Fibroblast of skin of left biceps (primary cell): ENCODE measurements at regions not wholly inside any gene's neighbourhood (a gene's known extent, or its start where the extent isn't known, plus 50 kb on each side); places are given as distances from the start of the nearest gene placed in this dataset.
"Not testable (repeated sequence)": the region's sequence is repeated elsewhere in the genome, so short reads cannot be mapped to it uniquely, and the experiment has no call there.

Experiments used
- DNase-seq, 2 experiments: peaks; one replicate each; pipeline ENCODE4 v3.0.0-alpha.2; 2013; ENCODE audit warnings: low read depth in 2 of 2

DNA sequence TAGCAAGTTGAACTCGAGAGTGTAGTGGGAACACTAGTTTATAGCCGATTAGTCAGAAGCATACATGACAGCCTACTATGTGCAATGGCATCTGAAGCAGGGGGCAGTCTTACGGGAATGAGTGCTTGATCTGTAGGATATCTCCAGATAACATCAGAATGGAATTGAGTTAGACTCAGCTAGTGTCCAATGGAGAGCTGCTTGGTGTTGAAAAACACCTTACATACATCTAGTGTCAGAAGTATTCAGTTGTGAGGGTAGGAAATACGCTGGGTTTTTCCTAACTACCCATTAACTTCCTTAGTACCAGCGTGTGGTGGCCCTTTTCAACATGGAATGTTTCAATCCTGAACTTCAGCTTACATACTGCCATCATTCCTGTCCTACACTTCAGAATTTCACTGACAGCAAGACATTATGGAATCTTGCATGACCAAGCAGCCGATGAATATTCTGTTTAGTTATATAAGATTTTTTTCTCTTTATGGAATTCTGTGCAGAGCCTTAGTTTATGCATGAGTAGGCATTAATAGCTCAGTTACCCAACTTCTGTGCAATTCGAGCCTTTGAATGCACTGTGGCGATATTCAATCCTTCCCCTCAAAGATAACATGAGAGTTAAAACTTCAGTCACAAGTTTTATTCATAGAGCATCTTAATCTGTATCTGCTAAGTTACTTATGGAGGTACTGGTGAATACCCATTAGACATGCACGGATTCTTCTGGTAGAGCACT is 218.6 kb upstream of the MOCS1 start:
- DNase-seq, result no peak

DNA sequence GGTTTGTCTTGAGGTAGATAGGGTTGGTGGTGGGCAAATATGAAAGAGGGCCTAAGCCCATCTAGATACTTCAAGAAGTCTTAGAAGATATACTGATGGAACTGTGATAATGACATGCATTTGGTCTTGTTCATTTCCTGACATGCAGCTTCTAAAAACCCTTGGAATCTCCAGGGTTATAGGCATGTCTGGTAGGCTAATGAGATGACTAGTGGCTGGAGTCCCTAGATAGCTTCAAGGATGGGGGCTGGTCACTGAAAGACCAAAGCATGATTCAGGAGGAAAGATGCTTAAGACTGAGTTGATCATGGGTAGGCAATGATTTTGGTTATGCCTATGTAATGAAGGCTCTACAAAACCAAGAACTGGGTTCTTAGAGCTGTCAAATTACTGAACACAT is 217.9 kb upstream of the MOCS1 start:
- DNase-seq, result no peak

DNA sequence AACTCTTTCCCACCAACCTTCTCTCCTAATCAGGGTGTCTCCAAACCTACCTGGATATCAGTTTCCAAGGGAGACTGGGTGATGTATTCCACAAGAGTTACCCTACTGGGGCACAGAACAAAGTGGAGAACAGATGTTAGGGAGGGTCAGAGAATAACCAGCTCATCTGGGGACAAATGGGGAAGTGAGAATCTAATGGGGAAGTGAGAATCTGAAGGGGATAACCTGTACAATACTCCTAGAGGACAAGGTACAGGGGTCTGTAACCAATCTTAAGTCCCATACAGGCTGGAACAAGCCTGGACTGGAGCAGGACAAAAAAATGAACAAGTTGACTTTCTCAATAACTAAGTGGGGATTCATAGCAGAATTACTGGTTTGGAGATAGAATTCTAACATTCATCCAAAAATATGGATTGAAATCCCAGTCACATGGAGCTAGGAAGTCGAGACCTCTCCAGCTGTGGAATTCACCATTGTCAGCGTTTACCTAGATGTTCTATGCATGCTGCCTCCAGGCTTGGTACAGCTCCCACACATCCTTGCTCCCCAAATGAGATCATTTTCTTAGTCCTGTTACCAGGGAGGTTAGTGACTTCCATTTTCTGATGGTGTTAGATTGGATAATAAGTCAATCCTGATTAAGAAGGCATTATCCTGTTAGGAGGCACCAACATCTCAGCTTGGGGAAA is 214.8 kb upstream of the MOCS1 start:
- DNase-seq, result no peak

DNA sequence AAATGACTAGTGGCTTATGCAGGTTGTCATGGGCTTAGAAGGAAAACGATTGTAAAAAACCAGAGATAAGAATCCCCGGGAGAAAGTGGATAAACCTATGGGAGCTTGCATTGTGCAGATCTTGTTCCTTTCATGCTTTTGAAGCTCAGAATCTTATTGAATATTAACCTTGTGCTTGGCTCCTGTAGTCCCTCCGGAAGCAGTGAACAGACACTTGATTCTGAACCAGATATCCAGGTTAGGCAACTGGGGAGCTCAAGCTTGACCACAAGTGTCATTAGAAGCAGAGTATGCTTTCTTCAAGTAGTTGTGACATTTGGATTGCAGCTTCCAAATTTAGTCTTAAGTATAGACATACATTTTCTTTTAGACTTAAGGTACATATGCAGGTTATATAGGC is 212.6 kb upstream of the MOCS1 start:
- DNase-seq, result no peak

DNA sequence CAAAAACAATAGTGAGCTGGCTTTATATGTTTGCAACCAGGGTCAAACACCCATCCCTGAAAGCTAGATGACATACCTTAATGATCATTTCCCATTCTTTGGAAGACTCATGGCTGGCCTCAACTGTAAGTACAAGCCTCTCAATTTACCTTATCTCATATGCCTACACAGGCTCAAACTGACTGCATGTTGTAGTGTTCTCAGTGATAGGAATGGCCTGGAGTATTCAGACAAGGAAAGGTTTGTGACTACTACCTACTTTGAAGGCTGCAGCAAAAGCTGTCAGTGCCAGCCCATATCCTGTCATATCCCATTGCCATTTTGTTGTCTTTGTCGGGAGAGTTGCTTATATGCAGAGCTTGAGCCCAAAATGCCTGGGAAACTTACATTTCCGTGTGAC is 205.2 kb upstream of the MOCS1 start:
- no peak for DNase-seq

DNA sequence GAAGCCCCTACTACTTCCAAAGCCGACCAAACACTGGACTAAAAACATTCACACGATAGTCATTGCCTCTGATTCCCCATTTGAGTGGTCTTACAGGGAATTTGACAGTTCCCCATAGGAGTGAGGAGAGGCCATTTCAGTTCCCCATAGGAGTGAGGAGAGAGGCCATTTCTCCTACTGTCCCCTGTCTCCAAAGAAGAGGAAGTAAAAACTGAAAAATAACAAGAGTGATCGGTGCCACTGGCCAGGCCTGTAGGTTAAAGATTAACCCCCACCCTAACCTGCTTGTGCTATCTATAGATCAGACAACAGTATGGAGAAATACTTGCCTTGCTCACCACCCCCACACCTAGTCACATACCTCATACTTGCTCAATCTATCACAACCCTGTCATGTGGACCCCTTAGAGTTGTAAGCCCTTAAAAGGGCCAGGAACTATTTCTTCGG is 204.0 kb upstream of the MOCS1 start:
- no peak for DNase-seq

DNA sequence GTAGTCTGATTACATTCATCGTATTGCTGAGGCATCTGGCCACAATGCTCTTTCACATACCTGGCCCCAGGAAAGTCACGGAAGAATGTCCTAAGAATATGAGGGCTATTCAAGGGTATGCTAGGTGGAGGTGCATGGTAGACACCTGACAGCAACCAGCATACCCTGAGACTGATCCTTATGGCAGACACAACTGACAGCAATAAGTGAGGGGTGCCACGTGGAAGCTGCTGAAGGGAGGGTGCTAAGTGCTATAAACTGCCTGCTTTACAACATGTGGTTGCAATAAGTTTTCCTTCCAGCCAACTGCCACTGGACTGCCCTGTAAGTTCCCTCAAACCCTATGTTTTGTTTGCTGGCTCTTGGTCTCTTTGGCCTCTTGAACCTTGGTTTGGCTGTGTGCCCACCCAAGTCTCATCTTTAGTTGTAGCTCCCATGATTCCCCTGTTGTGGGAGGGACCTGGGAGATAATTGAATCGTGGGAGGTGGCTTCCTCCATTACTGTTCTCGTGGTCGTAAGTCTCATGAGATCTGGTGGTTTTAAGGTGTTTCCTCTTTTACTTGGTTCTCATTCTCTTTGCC is 201.3 kb upstream of the MOCS1 start:
- no peak for DNase-seq

DNA sequence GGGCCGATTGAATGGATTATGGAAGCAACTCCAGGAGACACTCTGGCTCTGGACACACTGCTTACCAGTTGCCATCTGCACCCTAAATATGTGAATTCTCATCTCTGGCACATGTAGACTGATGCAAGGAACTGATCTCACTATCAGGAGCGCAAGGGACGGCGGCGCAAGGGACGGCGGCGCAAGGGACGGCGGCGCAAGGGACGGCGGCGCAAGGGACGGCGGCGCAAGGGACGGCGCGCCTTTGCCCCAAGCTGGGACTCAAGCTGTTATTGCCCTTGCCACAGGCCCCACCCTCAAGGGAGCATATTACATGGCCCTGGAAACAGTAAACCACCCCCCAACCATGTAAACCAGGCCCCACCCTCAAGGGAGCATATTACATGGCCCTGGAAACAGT is 199.7 kb upstream of the MOCS1 start:
- DNase-seq, result not testable (repeated sequence)

DNA sequence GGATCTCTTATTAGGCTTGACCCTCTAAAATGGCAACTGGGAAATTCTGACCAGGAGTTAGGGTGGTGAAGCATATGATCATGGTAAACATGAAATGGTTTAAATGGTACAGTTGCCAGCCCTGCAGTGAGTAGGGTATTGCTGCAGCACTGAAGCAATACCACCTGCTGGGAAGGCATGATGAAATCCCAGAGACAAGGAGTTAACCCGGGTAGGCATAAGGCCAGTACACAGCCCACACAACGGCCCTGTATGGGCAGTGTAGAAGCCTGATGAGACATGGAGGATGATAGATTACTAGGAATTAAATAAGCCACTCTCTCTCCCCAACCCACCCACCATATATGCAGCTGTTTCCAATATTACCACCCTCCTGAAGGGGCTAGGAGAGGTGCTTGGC is 197.4 kb upstream of the MOCS1 start:
- no peak for DNase-seq

DNA sequence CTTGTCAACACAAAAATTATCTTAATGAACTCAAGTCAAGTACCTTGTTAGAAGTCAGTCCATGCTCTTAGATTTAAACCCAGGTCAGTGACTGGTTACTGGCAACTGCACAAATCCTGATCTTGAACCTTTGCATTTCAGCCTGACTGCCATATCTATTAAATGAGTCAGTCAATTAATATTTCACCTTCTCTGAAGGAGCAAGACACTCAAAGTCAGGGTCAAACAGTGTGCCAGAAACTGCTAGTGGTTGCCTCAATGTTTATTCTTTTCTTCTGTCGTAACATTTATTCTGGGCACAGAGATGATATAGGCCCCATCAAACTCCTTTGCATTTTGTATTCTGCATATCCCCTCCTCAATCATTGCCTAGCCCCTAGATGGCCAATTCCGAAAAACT is 193.9 kb upstream of the MOCS1 start:
- no peak for DNase-seq

DNA sequence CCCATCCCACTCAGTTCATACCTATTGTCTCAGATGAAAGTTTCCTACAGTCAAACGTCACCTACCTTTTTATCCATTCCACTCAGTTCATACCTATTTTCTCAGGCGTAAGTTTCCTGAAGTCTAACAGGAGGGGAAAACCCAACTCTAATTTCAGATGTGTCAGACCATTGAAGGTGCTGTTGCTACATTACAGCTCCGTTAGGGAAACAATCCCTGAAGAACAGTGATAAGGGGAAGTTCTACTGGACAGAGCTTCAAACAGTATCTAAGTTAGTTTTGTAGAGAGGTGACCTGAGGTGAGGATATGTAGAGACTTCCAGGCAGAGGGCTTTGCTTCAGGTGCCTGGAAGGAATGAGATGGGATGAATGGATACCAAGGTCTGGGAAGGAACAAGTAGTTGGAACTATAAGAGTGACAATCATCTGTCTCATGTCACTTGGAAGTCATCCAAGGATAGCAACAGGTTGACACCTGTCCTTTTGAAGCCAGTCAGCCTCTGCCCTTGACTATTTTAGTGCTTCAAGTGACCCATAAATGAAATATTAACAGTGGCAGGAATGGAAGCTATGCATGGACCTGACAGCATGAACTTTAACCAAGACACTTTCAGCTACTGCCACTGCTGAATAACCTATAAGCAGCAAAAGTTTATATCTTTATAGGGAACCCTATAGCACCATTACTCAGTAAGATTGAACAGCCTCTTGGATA is 191.6 kb upstream of the MOCS1 start:
- DNase-seq, result no peak

DNA sequence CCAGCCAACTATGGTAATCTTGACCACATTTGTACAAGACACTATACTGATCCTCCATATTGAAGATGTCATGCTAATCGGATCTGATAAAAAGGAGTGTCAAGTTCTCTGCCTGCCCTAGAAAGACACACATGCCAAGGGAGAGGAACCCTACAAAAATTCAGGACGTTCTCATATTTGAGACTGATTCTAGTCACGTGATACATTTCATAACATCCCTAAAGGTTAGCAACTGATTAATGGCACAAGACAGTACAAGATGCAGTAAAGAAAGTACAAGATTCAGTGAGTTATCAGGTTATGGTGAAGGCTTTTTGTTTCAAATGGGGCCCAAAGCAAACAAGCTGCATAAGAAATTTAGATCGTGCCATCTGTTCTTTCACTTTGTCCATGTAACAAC is 190.7 kb upstream of the MOCS1 start:
- no peak for DNase-seq

DNA sequence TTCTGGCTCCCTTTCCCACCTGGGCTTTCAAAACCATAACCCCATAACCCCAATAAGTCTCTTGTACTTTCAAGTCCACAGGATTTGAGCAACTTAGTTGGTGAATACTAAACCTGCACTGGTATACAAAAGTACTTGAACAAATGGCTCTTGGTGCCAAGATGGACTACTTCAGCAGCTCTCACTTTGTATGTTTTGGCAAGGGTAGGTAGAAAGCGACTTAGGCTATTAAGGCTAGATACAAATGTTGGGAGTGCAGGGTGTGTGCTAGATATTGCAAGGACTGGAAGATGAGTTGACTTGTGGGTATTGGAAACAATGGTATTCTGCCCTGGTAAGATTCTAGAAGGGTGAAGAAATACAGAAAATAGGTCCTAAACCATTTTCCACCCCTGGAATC is 182.6 kb upstream of the MOCS1 start:
- no peak for DNase-seq

DNA sequence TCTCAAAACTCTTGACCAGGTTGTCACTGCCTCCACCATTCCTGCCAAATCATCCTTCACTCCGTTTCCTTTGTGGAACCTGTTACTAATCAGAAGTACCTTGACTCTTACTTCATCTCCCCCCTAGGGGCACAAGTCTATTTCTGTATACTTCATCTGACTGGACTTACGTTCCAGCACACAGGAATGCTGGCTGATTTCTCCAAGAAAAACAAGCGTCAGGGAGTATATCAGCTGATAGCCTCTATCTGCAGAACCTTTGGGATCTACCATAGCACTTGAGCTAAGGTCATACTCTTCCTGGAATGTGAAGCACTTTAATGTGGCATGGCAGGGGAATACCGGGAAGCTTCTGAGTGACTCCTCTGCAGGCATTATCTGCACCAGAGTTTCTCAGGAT is 178.1 kb upstream of the MOCS1 start:
- DNase-seq, result no peak

DNA sequence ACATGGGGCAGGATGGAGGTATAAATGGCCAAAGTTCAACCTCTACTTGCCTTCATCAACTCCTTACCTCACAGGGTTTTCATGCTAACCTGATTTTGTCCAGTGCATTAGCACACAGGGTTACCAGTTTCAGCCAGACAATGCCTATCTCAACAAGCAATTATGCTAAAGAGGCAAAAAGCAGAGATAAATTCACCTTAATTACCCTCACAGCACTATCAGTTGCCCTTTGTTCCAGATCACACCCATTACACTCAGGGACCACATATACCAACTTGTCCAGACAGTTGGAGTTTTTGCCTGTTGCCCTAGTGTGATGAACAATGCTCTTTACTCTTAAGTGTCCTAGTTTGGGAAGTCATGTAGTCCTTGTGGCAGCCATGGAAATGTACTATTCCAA is 174.5 kb upstream of the MOCS1 start:
- no peak for DNase-seq

DNA sequence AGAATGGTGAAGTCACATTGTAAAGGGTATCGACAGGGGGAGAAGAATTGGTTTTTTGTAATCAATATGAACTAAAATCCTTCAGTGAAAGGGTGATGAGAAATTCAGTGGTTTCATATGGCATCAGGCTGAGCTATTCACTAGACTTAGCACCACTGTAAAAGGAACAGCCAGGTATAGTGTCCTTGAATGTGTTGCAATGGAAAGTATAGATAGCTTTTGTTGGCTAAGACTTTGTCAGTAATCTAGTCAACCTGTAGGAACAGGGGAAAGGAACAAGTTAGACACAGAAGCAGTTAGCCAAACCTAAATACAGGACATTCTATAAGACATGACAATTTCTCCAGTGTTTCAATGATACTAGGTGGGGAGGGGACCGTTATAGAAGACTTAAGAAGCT is 172.6 kb upstream of the MOCS1 start:
- no peak for DNase-seq

DNA sequence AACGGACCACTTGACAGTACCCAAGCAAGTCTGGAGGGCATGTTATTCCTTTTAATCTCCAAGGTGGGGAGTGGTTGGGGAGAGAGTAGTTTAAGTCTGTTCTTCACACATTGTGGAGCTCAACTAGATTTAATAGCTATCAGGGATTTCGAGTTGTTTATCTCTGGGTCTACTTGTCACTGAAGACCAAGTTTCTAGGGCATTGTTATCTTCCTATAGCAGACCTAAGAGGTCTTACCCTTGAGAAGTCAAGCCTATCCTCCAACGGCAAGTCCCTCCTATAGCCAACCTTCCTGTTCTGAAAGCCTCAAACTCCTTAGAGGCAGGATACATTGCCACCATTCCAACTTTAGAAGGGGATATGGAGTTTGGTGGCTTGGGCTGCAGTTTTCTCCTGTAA is 164.5 kb upstream of the MOCS1 start:
- no peak for DNase-seq

DNA sequence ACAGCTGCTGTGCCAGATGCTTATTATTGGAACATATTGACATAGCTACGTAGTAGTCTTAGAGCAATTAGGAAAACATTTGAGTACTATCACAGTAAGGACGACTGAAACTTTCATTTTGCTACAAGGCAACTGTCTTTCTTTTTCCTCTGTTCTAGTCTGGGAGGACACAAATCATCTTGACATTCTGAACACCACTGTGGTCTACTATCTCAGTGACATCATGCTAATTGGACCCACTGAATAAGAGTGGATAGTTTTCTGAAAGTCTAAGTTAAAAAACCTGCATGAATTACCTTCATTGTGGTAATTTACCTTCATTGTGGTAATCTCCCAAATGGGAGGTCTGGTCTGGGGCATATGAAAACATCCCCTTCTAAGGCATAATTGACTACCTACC is 163.3 kb upstream of the MOCS1 start:
- DNase-seq, result no peak

DNA sequence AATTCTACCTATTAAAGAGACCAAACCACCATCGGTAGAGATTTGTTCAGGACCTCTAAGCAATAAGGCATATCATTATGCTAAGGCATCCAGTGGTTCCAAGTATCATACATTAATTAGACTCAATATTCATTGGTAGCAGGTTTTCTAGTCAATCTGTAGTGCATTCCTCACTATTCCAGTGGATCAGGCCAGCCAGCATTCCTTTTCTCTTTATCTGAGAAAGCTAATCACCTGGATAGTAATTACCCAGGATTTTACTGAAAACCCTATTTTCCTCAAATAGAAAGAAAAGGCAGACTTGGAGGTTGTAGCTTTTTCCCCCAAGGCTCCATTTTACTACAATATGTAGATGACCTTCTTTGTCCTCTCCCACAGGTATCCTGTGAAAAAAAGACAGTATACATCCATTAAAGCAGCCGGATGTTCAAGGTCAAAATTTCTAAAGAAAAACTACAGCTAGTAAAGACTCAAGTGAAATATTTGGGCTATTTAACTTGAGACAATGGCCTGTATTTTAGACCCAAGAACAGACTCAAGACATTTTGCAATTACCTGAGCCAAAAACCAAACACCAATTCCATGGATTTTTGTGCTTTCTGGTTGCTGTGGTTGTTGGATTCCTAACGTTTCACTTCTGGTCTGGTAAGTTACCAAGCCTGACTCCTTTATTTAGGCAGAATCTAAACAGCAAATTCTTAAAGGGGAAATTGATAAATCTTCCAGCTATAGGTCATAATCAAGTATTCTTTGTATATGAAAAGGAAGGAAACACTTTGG is 149.1 kb upstream of the MOCS1 start:
- DNase-seq, result no peak

DNA sequence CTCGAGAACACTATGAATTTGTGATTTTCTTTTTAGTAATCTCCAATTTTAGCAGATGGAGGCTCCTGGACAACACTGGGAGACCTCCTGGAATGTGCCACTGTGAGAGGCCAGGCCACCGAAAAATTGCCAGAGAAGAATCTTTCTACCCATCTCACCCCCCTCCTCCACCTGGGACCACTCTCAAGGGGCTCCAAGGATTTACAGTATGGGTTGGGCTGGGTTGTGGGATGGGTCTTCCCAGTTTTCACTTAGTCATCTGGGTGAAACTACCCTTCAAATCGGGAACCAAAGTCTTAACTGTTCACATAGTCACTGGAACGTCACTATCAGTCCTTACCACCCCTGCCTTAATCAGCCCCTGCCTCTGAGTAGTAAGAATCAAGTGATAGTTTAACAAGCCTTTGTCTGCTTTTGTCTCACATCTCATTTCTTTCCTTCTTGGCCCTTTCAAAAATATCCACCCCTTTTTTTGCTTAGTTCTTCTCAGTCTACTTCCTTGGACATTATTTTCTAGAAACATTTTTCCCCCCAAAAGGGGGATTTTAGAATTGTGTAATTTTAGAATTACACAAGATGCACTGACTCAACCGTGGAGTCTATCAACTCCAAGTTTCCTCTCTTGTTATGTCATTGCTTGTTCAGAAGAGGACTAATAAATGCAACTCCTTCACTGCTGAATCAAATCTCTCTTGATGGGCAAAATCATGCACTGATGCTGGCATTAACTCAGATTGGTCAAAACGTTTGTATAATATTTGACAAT is 148.2 kb upstream of the MOCS1 start:
- no peak for DNase-seq

DNA sequence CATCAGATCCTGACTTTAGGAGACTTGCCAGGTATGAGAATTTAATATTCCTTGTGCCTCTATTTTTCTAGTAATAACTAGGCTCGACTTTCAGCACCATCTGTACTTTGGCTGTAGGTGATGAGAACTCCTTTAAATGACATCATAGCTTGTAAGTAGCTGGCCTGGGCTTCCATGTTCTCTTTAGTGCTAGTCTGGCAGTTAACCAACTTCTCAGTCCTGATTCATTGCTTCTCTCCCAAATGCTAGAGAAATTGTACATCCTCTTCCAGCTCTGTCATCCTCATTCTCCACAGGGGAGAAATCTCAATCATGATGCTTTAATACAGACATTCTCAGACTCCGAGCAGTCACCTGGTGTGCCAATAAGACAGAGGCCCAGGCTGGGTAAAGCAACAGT is 143.5 kb upstream of the MOCS1 start:
- no peak for DNase-seq
